PC-3 (cell line): ENCODE measurements at regions not wholly inside any gene's neighbourhood (a gene's known extent, or its start where the extent isn't known, plus 50 kb on each side); places are given as distances from the start of the nearest gene placed in this dataset.

ENCODE experiments used
- ATAC-seq: fragments of 200-7000 bp; cut with Tn5 transposase; 2 replicates; pipeline ENCODE4 v1.9.1; 2020; ENCODE audit warnings: mild to moderate bottlenecking, moderate library complexity
- BruUV-seq: library from RNA; stranded (reverse); fragments of 400-500 nt; replicated peaks from 2 replicates; lab custom pipeline; 2021; lab: Mats Ljungman, UMichigan
- CTCF ChIA-PET: fragments of 300-600 bp; sonication (Branson Sonifier 250); formaldehyde crosslinking; loops from one replicate; lab custom pipeline; 2022; ENCODE audit warnings: antibody characterized with exemption; lab: Charles Lee
- POLR2A ChIA-PET: fragments of 300-600 bp; sonication (Branson Sonifier 250); formaldehyde crosslinking; loops from one replicate; lab custom pipeline; 2022; ENCODE audit warnings: antibody characterized with exemption; ENCODE audit not compliant: unreplicated experiment; lab: Charles Lee
- DNase-seq: peaks from one replicate; pipeline ENCODE4 v3.0.0-alpha.2; 2015
- H2AFZ ChIP-seq: fragments of 300-600 bp; sonication (generic); 2 replicates; pipeline ENCODE4 v1.6.0; 2016; ENCODE audit warnings: antibody characterized with exemption, low read length
- H3F3A ChIP-seq: fragments of 300-600 bp; sonication (generic); one replicate; pipeline ENCODE4 v1.6.0; 2017; ENCODE audit warnings: antibody characterized with exemption, low read length, control low read depth, mild to moderate bottlenecking; ENCODE audit not compliant: unreplicated experiment
- H3K27ac ChIP-seq: fragments of 300-600 bp; sonication (generic); 2 replicates; pipeline ENCODE4 v1.5.1; 2016; ENCODE audit warnings: mild to moderate bottlenecking, low read length
- H3K27me3 ChIP-seq: fragments of 300-600 bp; sonication (generic); 2 replicates; pipeline ENCODE4 v1.6.1; 2016; ENCODE audit warnings: low read length, mixed read lengths
- H3K36me3 ChIP-seq: fragments of 300-600 bp; sonication (generic); 2 replicates; pipeline ENCODE4 v1.6.1; 2016; ENCODE audit warnings: low read depth, mixed run types, low read length, mixed read lengths
- H3K4me1 ChIP-seq: fragments of 300-600 bp; sonication (generic); 2 replicates; pipeline ENCODE4 v1.5.1; 2016; ENCODE audit warnings: low read length; ENCODE audit not compliant: insufficient read depth
- H3K4me2 ChIP-seq: fragments of 300-600 bp; sonication (generic); 2 replicates; pipeline ENCODE4 v1.6.0; 2016; ENCODE audit warnings: low read length
- H3K4me3 ChIP-seq: fragments of 300-600 bp; sonication (generic); 2 replicates; pipeline ENCODE4 v1.5.1; 2016; ENCODE audit warnings: mild to moderate bottlenecking, low read length, mixed read lengths
- H3K79me2 ChIP-seq: fragments of 300-600 bp; sonication (generic); 2 replicates; pipeline ENCODE4 v1.6.1; 2017; ENCODE audit warnings: low read length, mixed read lengths
- H3K9ac ChIP-seq: fragments of 300-600 bp; sonication (generic); 2 replicates; pipeline ENCODE4 v1.6.0; 2016; ENCODE audit warnings: mild to moderate bottlenecking, low read length
- H3K9me2 ChIP-seq: fragments of 300-600 bp; sonication (generic); replicated peaks from 2 replicates; pipeline ENCODE4 v1.6.1; 2016; ENCODE audit warnings: mixed run types, low read length, mixed read lengths
- H3K9me3 ChIP-seq: fragments of 300-600 bp; sonication (generic); 2 replicates; pipeline ENCODE4 v1.6.1; 2016; ENCODE audit warnings: low read length, mixed read lengths
- H4K20me1 ChIP-seq: fragments of 300-600 bp; sonication (generic); 2 replicates; pipeline ENCODE4 v1.6.1; 2016; ENCODE audit warnings: low read length, mixed read lengths
- CTCF ChIP-seq: fragments of 300-600 bp; sonication (generic); conservative IDR thresholded peaks from 2 replicates; pipeline ENCODE4 v1.5.1; 2017; ENCODE audit warnings: antibody characterized with exemption, low read depth, mild to moderate bottlenecking, low read length
- EZH2 ChIP-seq: fragments of 300-600 bp; sonication (generic); IDR thresholded peaks from one replicate; pipeline ENCODE4 v1.6.1; 2017; ENCODE audit warnings: antibody characterized with exemption, mild to moderate bottlenecking, low read length; ENCODE audit not compliant: unreplicated experiment
- EZH2phosphoT487 ChIP-seq: fragments of 300-600 bp; sonication (generic); IDR thresholded peaks from 2 replicates; pipeline ENCODE4 v1.6.1; 2018; ENCODE audit warnings: mild to moderate bottlenecking, antibody characterized with exemption, low read length, borderline replicate concordance
- intact Hi-C: fragments of 100-400 bp; cut with micrococcal nuclease; formaldehyde crosslinking; loops from 2 replicates; pipeline ENCODE4 v1.9.0; 2023

GRCh38 chr17:64781014-64781756 lies 119.1 kb upstream of the SMURF2 start:
- Histone ChIP-seq H3K9ac (no peak overlapping the region), H3K27me3 (no peaks in the 10 kb centered on the region), H3K79me2 (no peaks in the 10 kb centered on the region), H3K4me2 (0 out of 2 replicates have a peak overlapping the region, but pooled peaks have one; percentile 82), H3K9me3 (no peaks in the 10 kb centered on the region), H3K4me3 (no peak overlapping the region), H2AFZ (no peak overlapping the region), H3K36me3 (no peaks in the 10 kb centered on the region), H3K27ac (no peak overlapping the region), H3K9me2 (no peaks in the 10 kb centered on the region), H4K20me1 (no peaks in the 10 kb centered on the region), H3F3A (no peaks in the 10 kb centered on the region), H3K4me1 (peaks cover 8% of the 10 kb centered on the region; the same call in 1 of the 2 replicates)
- CTCF ChIA-PET, result no interaction called here
- intact Hi-C loops, result no loop called here
- BruUV-seq, result no TSS peak
- no peak for DNase-seq
- ATAC-seq, result no peak
- TF ChIP-seq CTCF (no peak), EZH2phosphoT487 (no peak), EZH2 (no peak)
- POLR2A ChIA-PET, result no interaction called here

- no peaks in the 10 kb centered on the region for H4K20me1 ChIP-seq
- H3K27ac ChIP-seq, result no peak overlapping the region
- H3K4me2 ChIP-seq, result peak overlapping the region; percentile 82
- H3K9ac ChIP-seq, result no peak overlapping the region
- H3K79me2 ChIP-seq, result no peaks in the 10 kb centered on the region
- H3K27me3 ChIP-seq, result no peaks in the 10 kb centered on the region
- H3K4me3 ChIP-seq, result peak overlapping the region; percentile 56
- intact Hi-C loops, result no loop called here
- H3K36me3 ChIP-seq, result no peaks in the 10 kb centered on the region
- TSS peak; percentile 70 for BruUV-seq
- H3K4me1 ChIP-seq, result peaks cover 8% of the 10 kb centered on the region; the same call in 1 of the 2 replicates
- no peak for TF ChIP-seq CTCF
- no peak for TF ChIP-seq EZH2phosphoT487
- no peak for TF ChIP-seq EZH2
- ATAC-seq (peak; percentile 24), DNase-seq (peak; percentile 70)
- no peaks in the 10 kb centered on the region for H3K9me2 ChIP-seq
- CTCF ChIA-PET, result no interaction called here
- no peaks in the 10 kb centered on the region for H3K9me3 ChIP-seq
- H3F3A ChIP-seq, result no peaks in the 10 kb centered on the region
- peak overlapping the region; percentile 54; the same call in 1 of the 2 replicates for H2AFZ ChIP-seq
- POLR2A ChIA-PET, result interaction anchor here (0.6 kb wide), 1 partner anchor 1524 kb away, joined by 4 read pairs; no protein-coding TSS in a partner anchor
These were observed 118.2 kb upstream of the SMURF2 start for GRCh38 chr17:64780096-64781013.
